ENCODE measurements at regions not wholly inside any gene's neighbourhood (a gene's known extent, or its start where the extent isn't known, plus 50 kb on each side); places are given as distances from the start of the nearest gene placed in this dataset.

DNA sequence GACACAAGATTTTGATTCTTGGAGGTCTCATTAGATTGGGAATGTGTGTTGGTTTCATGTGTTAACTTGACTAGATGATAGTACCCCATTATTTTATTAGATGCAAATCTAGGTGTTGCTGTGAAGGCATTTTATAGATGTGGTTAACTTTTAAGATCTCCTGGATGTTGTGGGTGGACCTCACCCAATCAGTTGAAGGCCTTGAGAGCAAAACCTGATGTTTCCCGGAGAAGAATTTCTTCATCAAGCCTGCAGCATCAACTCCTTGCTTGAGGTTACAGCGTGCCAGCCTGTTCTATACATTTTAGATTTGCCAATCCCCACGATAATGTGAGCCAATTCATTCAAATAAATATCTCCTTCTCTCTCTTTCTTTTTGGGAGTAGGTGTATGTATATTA, 66.8 kb upstream of the EXOC2 start:
- Histone ChIP-seq H3K79me2 (ENCODE audit: control insufficient read depth, insufficient read depth, low read length) (no peaks in the 10 kb centered on the region), H3K4me2 (ENCODE audit: control insufficient read depth, insufficient read depth) (no peak overlapping the region), H3K9me3 (replicated peaks; ENCODE audit: control insufficient read depth, insufficient read depth, low read length) (no peaks in the 10 kb centered on the region; the same call in 2 of the 3 replicates), H3K4me3 (no peak overlapping the region), H4K20me1 (ENCODE audit: control insufficient read depth, insufficient read depth) (no peaks in the 10 kb centered on the region), H3K36me3 (ENCODE audit: control insufficient read depth in 2 of 2, insufficient read depth in 2 of 2, low read length in 1 of 2) (no peaks in the 10 kb centered on the region), H3K27ac (ENCODE audit: control insufficient read depth, insufficient read depth) (no peak overlapping the region), H3K4me1 (ENCODE audit: control insufficient read depth, insufficient read depth, low read length) (no peaks in the 10 kb centered on the region), H3K9ac (ENCODE audit: control insufficient read depth, insufficient read depth, low read length) (no peak overlapping the region), H2AFZ (ENCODE audit: control insufficient read depth, low read depth, low read length) (no peak overlapping the region), H3K27me3 (replicated peaks in 1 of 2; ENCODE audit: control insufficient read depth in 2 of 2, insufficient read depth in 2 of 2, low read length in 1 of 2) (peaks cover 0 to 2% of the 10 kb centered on the region in 2 experiments; a peak in 1 of 4 replicates)
- DNase-seq (ENCODE audit: low read depth, low spot score) (no peak), FAIRE-seq (no peak), ATAC-seq (no peak)
- 39% methylated on average over 3 of the region's 3 CpGs for WGBS (ENCODE audit: insufficient coverage, insufficient replicate concordance, low lambda C conversion rate, missing lambda C conversion rate)
- ChIA-PET CTCF (no interaction called here), SMC1A (ENCODE audit: uncharacterized antibody, unreplicated experiment) (no interaction called here), POLR2A (no interaction called here), RAD21 (ENCODE audit: unreplicated experiment) (no interaction called here)
- no TSS peak for BruUV-seq (replicated peaks)
- TF ChIP-seq, protein P1, sequence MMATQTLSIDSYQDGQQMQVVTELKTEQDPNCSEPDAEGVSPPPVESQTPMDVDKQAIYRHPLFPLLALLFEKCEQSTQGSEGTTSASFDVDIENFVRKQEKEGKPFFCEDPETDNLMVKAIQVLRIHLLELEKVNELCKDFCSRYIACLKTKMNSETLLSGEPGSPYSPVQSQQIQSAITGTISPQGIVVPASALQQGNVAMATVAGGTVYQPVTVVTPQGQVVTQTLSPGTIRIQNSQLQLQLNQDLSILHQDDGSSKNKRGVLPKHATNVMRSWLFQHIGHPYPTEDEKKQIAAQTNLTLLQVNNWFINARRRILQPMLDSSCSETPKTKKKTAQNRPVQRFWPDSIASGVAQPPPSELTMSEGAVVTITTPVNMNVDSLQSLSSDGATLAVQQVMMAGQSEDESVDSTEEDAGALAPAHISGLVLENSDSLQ (IDR thresholded peaks at IDR 0.05): no peak
- TF ChIP-seq, protein P2, sequence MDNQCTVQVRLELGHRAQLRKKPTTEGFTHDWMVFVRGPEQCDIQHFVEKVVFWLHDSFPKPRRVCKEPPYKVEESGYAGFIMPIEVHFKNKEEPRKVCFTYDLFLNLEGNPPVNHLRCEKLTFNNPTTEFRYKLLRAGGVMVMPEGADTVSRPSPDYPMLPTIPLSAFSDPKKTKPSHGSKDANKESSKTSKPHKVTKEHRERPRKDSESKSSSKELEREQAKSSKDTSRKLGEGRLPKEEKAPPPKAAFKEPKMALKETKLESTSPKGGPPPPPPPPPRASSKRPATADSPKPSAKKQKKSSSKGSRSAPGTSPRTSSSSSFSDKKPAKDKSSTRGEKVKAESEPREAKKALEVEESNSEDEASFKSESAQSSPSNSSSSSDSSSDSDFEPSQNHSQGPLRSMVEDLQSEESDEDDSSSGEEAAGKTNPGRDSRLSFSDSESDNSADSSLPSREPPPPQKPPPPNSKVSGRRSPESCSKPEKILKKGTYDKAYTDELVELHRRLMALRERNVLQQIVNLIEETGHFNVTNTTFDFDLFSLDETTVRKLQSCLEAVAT (IDR thresholded peaks at IDR 0.05): no peak
- no peak for TF ChIP-seq IKZF2 (IDR thresholded peaks at IDR 0.05)
- TF ChIP-seq, protein P3, sequence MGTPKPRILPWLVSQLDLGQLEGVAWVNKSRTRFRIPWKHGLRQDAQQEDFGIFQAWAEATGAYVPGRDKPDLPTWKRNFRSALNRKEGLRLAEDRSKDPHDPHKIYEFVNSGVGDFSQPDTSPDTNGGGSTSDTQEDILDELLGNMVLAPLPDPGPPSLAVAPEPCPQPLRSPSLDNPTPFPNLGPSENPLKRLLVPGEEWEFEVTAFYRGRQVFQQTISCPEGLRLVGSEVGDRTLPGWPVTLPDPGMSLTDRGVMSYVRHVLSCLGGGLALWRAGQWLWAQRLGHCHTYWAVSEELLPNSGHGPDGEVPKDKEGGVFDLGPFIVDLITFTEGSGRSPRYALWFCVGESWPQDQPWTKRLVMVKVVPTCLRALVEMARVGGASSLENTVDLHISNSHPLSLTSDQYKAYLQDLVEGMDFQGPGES (IDR thresholded peaks at IDR 0.05): no peak
- intact Hi-C loops (cut with micrococcal nuclease; ENCODE audit: unreplicated experiment): no loop called here
- in situ Hi-C loops (cut with MboI): no loop called here

DNA sequence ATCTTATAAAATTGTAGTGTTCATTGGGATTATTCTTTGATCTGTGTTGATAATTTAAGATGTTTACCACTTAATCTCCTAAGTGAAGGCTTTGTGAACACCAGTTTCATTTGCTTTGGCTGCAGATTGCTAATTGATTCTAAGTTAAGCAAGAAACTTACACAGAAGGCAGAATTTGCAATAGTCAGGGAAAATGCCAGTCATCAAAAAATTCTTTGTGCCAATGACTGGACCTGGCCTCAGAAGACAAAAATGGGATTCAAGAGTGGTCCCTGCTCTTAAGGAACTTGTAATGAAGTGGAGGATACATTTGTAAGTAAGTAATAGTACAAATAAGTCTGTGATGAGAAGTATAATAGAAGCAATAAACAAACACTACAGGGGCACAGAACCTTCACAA, 63.3 kb upstream of the EXOC2 start:
- H3K36me3 ChIP-seq (ENCODE audit: control insufficient read depth in 2 of 2, insufficient read depth in 2 of 2, low read length in 1 of 2): no peaks in the 10 kb centered on the region
- BruUV-seq (replicated peaks): no TSS peak
- intact Hi-C loops (cut with micrococcal nuclease; ENCODE audit: unreplicated experiment) (no loop called here), in situ Hi-C loops (cut with MboI) (no loop called here)
- SMC1A ChIA-PET (ENCODE audit: uncharacterized antibody, unreplicated experiment): no interaction called here
- no peaks in the 10 kb centered on the region for H3K79me2 ChIP-seq (ENCODE audit: control insufficient read depth, insufficient read depth, low read length)
- H3K4me1 ChIP-seq (ENCODE audit: control insufficient read depth, insufficient read depth, low read length): no peaks in the 10 kb centered on the region
- H3K4me2 ChIP-seq (ENCODE audit: control insufficient read depth, insufficient read depth): no peak overlapping the region
- no peak overlapping the region for H2AFZ ChIP-seq (ENCODE audit: control insufficient read depth, low read depth, low read length)
- H3K9me3 ChIP-seq (replicated peaks; ENCODE audit: control insufficient read depth, insufficient read depth, low read length): no peaks in the 10 kb centered on the region; the same call in 2 of the 3 replicates
- H3K27me3 ChIP-seq (replicated peaks in 1 of 2; ENCODE audit: control insufficient read depth in 2 of 2, insufficient read depth in 2 of 2, low read length in 1 of 2): no peaks in the 10 kb centered on the region; a peak in 1 of 4 replicates
- CTCF ChIA-PET: interaction anchor here (0.6 kb wide), 1 partner anchor 599 kb away, joined by 3 read pairs; no protein-coding TSS in a partner anchor
- no peaks in the 10 kb centered on the region for H4K20me1 ChIP-seq (ENCODE audit: control insufficient read depth, insufficient read depth)
- ATAC-seq (no peak), DNase-seq (ENCODE audit: low read depth, low spot score) (no peak), FAIRE-seq (no peak)
- H3K27ac ChIP-seq (ENCODE audit: control insufficient read depth, insufficient read depth): no peak overlapping the region
- H3K4me3 ChIP-seq: no peak overlapping the region
- RAD21 ChIA-PET (ENCODE audit: unreplicated experiment): no interaction called here
- POLR2A ChIA-PET: no interaction called here
- H3K9ac ChIP-seq (ENCODE audit: control insufficient read depth, insufficient read depth, low read length): no peak overlapping the region
- TF ChIP-seq ETV6 (conservative IDR thresholded peaks at IDR 0.05 in 1 of 2, IDR thresholded peaks at IDR 0.05 in 1 of 2; ENCODE audit: borderline replicate concordance in 1 of 2, low read depth in 1 of 2): no peak
- TF ChIP-seq NR2C1 (IDR thresholded peaks at IDR 0.05): no peak
- TF ChIP-seq, protein P4, sequence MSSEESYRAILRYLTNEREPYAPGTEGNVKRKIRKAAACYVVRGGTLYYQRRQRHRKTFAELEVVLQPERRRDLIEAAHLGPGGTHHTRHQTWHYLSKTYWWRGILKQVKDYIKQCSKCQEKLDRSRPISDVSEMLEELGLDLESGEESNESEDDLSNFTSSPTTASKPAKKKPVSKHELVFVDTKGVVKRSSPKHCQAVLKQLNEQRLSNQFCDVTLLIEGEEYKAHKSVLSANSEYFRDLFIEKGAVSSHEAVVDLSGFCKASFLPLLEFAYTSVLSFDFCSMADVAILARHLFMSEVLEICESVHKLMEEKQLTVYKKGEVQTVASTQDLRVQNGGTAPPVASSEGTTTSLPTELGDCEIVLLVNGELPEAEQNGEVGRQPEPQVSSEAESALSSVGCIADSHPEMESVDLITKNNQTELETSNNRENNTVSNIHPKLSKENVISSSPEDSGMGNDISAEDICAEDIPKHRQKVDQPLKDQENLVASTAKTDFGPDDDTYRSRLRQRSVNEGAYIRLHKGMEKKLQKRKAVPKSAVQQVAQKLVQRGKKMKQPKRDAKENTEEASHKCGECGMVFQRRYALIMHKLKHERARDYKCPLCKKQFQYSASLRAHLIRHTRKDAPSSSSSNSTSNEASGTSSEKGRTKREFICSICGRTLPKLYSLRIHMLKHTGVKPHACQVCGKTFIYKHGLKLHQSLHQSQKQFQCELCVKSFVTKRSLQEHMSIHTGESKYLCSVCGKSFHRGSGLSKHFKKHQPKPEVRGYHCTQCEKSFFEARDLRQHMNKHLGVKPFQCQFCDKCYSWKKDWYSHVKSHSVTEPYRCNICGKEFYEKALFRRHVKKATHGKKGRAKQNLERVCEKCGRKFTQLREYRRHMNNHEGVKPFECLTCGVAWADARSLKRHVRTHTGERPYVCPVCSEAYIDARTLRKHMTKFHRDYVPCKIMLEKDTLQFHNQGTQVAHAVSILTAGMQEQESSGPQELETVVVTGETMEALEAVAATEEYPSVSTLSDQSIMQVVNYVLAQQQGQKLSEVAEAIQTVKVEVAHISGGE (CRISPR knock-in tag; IDR thresholded peaks at IDR 0.05): no peak

All from GM12878 (cell line).